ENCODE measurements at regions not wholly inside any gene's neighbourhood (a gene's known extent, or its start where the extent isn't known, plus 50 kb on each side); places are given as distances from the start of the nearest gene placed in this dataset.

GRCh38 chr12:72937486-72937885, 665.3 kb downstream of the TRHDE start:
- Histone ChIP-seq H3K79me2 (ENCODE audit: insufficient read depth, low read length) (no peaks in the 10 kb centered on the region), H4K20me1 (ENCODE audit: insufficient read depth, low read length, poor library complexity, severe bottlenecking) (no peaks in the 10 kb centered on the region), H3K4me3 (ENCODE audit: low read length, poor library complexity, severe bottlenecking) (no peak overlapping the region), H2AFZ (ENCODE audit: low read length) (no peak overlapping the region), H3F3A (ENCODE audit: low read depth) (no peaks in the 10 kb centered on the region), H3K9ac (ENCODE audit: low read depth, low read length, poor library complexity, severe bottlenecking) (no peak overlapping the region), H3K27me3 (ENCODE audit: insufficient read depth, low read length, poor library complexity, severe bottlenecking) (no peaks in the 10 kb centered on the region), H3K4me1 (ENCODE audit: insufficient read depth, low read length, poor library complexity, severe bottlenecking) (no peaks in the 10 kb centered on the region), H3K9me3 (ENCODE audit: insufficient read depth, low read depth, low read length) (no peaks in the 10 kb centered on the region; the same call in 1 of the 2 replicates), H3K4me2 (ENCODE audit: low read depth, low read length, poor library complexity, severe bottlenecking) (no peak overlapping the region), H3K36me3 (ENCODE audit: insufficient read depth, low read length) (no peaks in the 10 kb centered on the region), H3K9me2 (replicated peaks; ENCODE audit: low read depth, low read length) (no peaks in the 10 kb centered on the region)
- no peak for TF ChIP-seq EZH2phosphoT487 (IDR thresholded peaks at IDR 0.05; ENCODE audit: borderline replicate concordance)
- TF ChIP-seq, protein P1, sequence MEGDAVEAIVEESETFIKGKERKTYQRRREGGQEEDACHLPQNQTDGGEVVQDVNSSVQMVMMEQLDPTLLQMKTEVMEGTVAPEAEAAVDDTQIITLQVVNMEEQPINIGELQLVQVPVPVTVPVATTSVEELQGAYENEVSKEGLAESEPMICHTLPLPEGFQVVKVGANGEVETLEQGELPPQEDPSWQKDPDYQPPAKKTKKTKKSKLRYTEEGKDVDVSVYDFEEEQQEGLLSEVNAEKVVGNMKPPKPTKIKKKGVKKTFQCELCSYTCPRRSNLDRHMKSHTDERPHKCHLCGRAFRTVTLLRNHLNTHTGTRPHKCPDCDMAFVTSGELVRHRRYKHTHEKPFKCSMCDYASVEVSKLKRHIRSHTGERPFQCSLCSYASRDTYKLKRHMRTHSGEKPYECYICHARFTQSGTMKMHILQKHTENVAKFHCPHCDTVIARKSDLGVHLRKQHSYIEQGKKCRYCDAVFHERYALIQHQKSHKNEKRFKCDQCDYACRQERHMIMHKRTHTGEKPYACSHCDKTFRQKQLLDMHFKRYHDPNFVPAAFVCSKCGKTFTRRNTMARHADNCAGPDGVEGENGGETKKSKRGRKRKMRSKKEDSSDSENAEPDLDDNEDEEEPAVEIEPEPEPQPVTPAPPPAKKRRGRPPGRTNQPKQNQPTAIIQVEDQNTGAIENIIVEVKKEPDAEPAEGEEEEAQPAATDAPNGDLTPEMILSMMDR (conservative IDR thresholded peaks at IDR 0.05; ENCODE audit: low read length), result no peak

- Histone ChIP-seq H3F3A (ENCODE audit: low read depth) (no peaks in the 10 kb centered on the region), H3K27me3 (ENCODE audit: insufficient read depth, low read length, poor library complexity, severe bottlenecking) (no peaks in the 10 kb centered on the region), H3K9me3 (ENCODE audit: insufficient read depth, low read depth, low read length) (no peaks in the 10 kb centered on the region), H3K9ac (ENCODE audit: low read depth, low read length, poor library complexity, severe bottlenecking) (no peak overlapping the region), H3K9me2 (replicated peaks; ENCODE audit: low read depth, low read length) (no peaks in the 10 kb centered on the region), H3K4me3 (ENCODE audit: low read length, poor library complexity, severe bottlenecking) (no peak overlapping the region), H3K4me1 (ENCODE audit: insufficient read depth, low read length, poor library complexity, severe bottlenecking) (no peaks in the 10 kb centered on the region), H3K79me2 (ENCODE audit: insufficient read depth, low read length) (no peaks in the 10 kb centered on the region), H3K36me3 (ENCODE audit: insufficient read depth, low read length) (no peaks in the 10 kb centered on the region), H3K4me2 (ENCODE audit: low read depth, low read length, poor library complexity, severe bottlenecking) (no peak overlapping the region), H2AFZ (ENCODE audit: low read length) (no peak overlapping the region), H4K20me1 (ENCODE audit: insufficient read depth, low read length, poor library complexity, severe bottlenecking) (no peaks in the 10 kb centered on the region)
- TF ChIP-seq, protein P1 (conservative IDR thresholded peaks at IDR 0.05; ENCODE audit: low read length), result no peak
These were observed 685.3 kb downstream of the TRHDE start for GRCh38 chr12:72957454-72957853.

GRCh38 chr12:72966684-72967083, 694.5 kb downstream of the TRHDE start:
- Histone ChIP-seq H3K36me3 (ENCODE audit: insufficient read depth, low read length) (no peaks in the 10 kb centered on the region), H2AFZ (ENCODE audit: low read length) (no peak overlapping the region), H3K4me2 (ENCODE audit: low read depth, low read length, poor library complexity, severe bottlenecking) (no peak overlapping the region), H3K4me1 (ENCODE audit: insufficient read depth, low read length, poor library complexity, severe bottlenecking) (no peaks in the 10 kb centered on the region), H3F3A (ENCODE audit: low read depth) (no peaks in the 10 kb centered on the region), H3K4me3 (ENCODE audit: low read length, poor library complexity, severe bottlenecking) (no peak overlapping the region), H4K20me1 (ENCODE audit: insufficient read depth, low read length, poor library complexity, severe bottlenecking) (no peaks in the 10 kb centered on the region), H3K27me3 (ENCODE audit: insufficient read depth, low read length, poor library complexity, severe bottlenecking) (no peaks in the 10 kb centered on the region), H3K9ac (ENCODE audit: low read depth, low read length, poor library complexity, severe bottlenecking) (no peak overlapping the region), H3K79me2 (ENCODE audit: insufficient read depth, low read length) (no peaks in the 10 kb centered on the region), H3K9me2 (replicated peaks; ENCODE audit: low read depth, low read length) (no peaks in the 10 kb centered on the region), H3K9me3 (ENCODE audit: insufficient read depth, low read depth, low read length) (no peaks in the 10 kb centered on the region)
- TF ChIP-seq, protein P1 (conservative IDR thresholded peaks at IDR 0.05; ENCODE audit: low read length), result no peak
- TF ChIP-seq EZH2phosphoT487 (IDR thresholded peaks at IDR 0.05; ENCODE audit: borderline replicate concordance), result no peak

All from Loucy (cell line).